NCI-H146 treated with DMSO at 0.1 percent for 48 hours (cell line): ENCODE measurements at regions not wholly inside any gene's neighbourhood (a gene's known extent, or its start where the extent isn't known, plus 50 kb on each side); places are given as distances from the start of the nearest gene placed in this dataset.

Experiments used
- DNase-seq: peaks from one replicate; lab custom pipeline; 2025; ENCODE audit not compliant: unreplicated experiment; lab: John Stamatoyannopoulos, UW

- no peak for DNase-seq
Measured at GRCh38 chr4:119832776-119833175, 204.2 kb upstream of the PDE5A start.

GRCh38 chr4:119829326-119829725 is 200.7 kb upstream of the PDE5A start:
- no peak for DNase-seq

- DNase-seq, result no peak
Measured at GRCh38 chr4:119825696-119826095, 197.1 kb upstream of the PDE5A start.

- no peak for DNase-seq
Measured at GRCh38 chr4:119823891-119824290, 195.3 kb upstream of the PDE5A start.

- no peak for DNase-seq
Measured at GRCh38 chr4:119823045-119823444, 194.4 kb upstream of the PDE5A start.

- DNase-seq, result no peak
Measured at GRCh38 chr4:119816473-119816872, 187.9 kb upstream of the PDE5A start.

- DNase-seq, result no peak
Measured at GRCh38 chr4:119810001-119810400, 181.4 kb upstream of the PDE5A start.

GRCh38 chr4:119804404-119804803 is 175.8 kb upstream of the PDE5A start:
- no peak for DNase-seq

GRCh38 chr4:119797238-119797894 is 168.8 kb upstream of the PDE5A start:
- DNase-seq, result no peak

- no peak for DNase-seq
Measured at GRCh38 chr4:119795986-119796578, 167.5 kb upstream of the PDE5A start.

- DNase-seq, result no peak
Measured at GRCh38 chr4:119794681-119795080, 166.1 kb upstream of the PDE5A start.

- no peak for DNase-seq
Measured at GRCh38 chr4:119794113-119794512, 165.5 kb upstream of the PDE5A start.

- DNase-seq, result no peak
Measured at GRCh38 chr4:119788349-119789266, 160.0 kb upstream of the PDE5A start.

- no peak for DNase-seq
Measured at GRCh38 chr4:119785963-119786362, 157.4 kb upstream of the PDE5A start.

- no peak for DNase-seq
Measured at GRCh38 chr4:119783189-119783983, 154.8 kb upstream of the PDE5A start.

- no peak for DNase-seq
Measured at GRCh38 chr4:119781044-119781443, 152.4 kb upstream of the PDE5A start.

- DNase-seq, result no peak
Measured at GRCh38 chr4:119774840-119775239, 146.2 kb upstream of the PDE5A start.

- DNase-seq, result no peak
Measured at GRCh38 chr4:119765951-119766350, 137.3 kb upstream of the PDE5A start.

GRCh38 chr4:119765469-119765868 is 136.9 kb upstream of the PDE5A start:
- no peak for DNase-seq

GRCh38 chr4:119763386-119763785 is 134.8 kb upstream of the PDE5A start:
- no peak for DNase-seq

- DNase-seq, result no peak
Measured at GRCh38 chr4:119755599-119755998, 127.0 kb upstream of the PDE5A start.
